ENCODE measurements at regions not wholly inside any gene's neighbourhood (a gene's known extent, or its start where the extent isn't known, plus 50 kb on each side); places are given as distances from the start of the nearest gene placed in this dataset.

GRCh38 chr11:92727123-92727522 lies 242.3 kb upstream of the MTNR1B start:
- no peak for DNase-seq

DNA sequence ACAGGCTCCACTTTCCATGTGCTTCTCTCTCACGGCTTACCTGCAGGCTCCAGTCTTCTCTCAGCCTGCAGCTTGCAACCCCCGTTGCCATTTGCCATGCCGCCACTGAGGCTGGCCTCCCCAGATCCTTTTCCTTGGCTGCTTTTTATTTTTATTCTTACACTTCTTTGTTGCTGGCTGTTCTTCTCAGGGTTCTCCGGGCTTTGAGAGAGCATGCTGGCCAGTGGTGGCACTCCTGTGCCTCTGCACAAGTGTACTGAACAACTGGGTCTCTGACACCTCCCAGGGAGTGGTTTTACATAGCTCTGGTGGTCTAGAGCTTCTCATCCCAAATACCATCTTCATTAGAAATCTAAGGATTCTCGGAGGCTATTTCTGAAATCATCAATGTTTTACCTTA lies 241.7 kb upstream of the MTNR1B start:
- no peak for DNase-seq

GRCh38 chr11:92728628-92729027 lies 240.8 kb upstream of the MTNR1B start:
- DNase-seq: no peak

DNA sequence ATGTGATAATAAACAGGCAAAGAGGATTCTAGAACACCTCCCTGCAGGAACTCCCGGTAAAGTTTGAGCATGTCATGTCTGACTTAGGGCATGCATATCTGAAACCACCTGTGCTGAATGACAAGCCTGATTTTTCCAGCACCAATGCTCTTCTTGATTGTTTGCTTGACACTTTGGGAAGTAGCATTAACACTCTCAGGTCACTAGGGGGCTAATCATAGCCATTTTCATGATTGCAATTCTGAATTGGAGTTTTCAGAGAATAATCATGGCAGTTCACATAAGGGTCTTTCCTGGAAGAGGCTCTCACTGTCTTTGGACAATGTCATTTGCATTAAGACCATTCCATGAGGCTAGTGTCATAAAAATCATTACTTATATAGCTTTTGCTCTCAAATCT lies 234.4 kb upstream of the MTNR1B start:
- no peak for DNase-seq

- no peak for DNase-seq
These were observed 231.2 kb upstream of the MTNR1B start for GRCh38 chr11:92738276-92738675.

GRCh38 chr11:92739041-92739440 lies 230.4 kb upstream of the MTNR1B start:
- DNase-seq: no peak

- DNase-seq: no peak
These were observed 230.0 kb upstream of the MTNR1B start for GRCh38 chr11:92739491-92739890.

GRCh38 chr11:92740276-92740675 lies 229.2 kb upstream of the MTNR1B start:
- DNase-seq: no peak

GRCh38 chr11:92744929-92745585 lies 224.4 kb upstream of the MTNR1B start:
- peak; percentile 37 for DNase-seq

DNA sequence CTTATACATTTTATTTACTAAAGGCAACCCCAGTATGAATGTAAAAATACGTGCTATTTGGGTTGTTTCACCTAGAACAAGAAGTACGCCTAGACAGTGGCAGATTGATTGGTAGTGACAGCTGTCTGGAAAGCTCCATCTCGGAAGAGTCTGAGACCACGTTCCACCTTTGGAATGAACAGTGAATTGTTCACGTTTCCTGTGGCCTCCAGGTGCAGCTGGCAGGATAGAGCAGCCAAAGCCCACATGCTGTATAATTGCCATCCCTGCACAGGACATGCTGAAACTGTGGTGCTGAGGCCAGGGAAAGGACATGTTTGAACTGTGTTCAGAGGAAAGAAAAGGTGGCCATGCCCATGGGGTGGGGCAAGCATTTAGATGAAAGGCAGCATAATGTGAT lies 218.7 kb upstream of the MTNR1B start:
- no peak for DNase-seq

- DNase-seq: no peak
These were observed 217.9 kb upstream of the MTNR1B start for GRCh38 chr11:92751594-92751993.

- no peak for DNase-seq
These were observed 217.3 kb upstream of the MTNR1B start for GRCh38 chr11:92752122-92752521.

DNA sequence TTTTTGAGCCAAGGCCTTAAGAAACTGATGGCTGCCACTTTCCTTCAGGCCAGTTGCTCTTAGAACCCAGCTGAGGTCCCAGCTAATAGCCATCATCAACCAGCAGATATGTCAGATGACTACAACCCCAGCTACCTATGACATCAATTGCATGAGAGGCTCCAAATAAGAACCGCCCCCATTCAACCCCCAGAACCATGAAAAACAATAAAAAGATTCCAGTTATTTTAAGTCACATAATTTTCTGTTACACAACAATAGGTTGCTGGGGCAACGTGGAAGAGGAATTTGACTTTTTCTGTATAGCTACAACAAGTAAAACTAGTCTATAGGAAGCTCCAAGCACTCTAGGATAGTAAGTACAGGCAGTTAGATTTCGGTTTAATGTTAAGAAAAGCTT lies 216.3 kb upstream of the MTNR1B start:
- DNase-seq: no peak

- DNase-seq: no peak
These were observed 211.1 kb upstream of the MTNR1B start for GRCh38 chr11:92758241-92758780.

DNA sequence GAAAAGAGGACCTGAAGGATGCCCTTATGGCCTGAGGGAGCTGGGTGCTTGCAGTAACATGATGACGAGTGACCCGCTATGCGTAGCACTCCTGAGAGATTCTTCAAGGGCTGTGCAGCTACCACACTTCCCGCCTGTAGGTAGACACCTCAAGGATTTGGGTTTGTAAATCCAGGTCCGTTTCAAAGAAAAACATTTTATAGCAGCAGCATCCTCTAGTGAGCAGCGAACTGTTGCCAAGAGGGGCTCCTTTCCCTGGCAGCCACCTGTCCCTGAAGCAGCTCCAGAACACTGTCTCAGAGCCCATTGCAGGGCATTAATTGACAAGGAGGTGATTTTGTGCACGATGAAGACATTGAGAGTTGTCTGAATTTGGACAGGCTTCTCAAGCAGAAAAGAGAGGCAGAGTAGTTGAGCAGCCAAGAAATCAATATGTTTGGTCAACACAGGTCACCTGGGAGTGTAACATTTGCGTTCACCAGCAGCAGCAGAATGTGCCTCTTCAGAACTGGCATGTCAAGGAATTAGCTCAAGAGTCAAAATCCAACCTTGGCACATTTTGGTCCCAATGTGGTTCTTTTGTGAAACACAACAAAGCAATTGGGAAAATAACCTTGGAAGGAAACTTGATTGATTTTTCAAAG lies 209.8 kb upstream of the MTNR1B start:
- DNase-seq: no peak

GRCh38 chr11:92762121-92762540 lies 207.3 kb upstream of the MTNR1B start:
- no peak for DNase-seq

GRCh38 chr11:92763336-92763735 lies 206.1 kb upstream of the MTNR1B start:
- no peak for DNase-seq

- DNase-seq: no peak
These were observed 205.3 kb upstream of the MTNR1B start for GRCh38 chr11:92764128-92764527.

- no peak for DNase-seq
These were observed 204.2 kb upstream of the MTNR1B start for GRCh38 chr11:92765082-92765840.

DNA sequence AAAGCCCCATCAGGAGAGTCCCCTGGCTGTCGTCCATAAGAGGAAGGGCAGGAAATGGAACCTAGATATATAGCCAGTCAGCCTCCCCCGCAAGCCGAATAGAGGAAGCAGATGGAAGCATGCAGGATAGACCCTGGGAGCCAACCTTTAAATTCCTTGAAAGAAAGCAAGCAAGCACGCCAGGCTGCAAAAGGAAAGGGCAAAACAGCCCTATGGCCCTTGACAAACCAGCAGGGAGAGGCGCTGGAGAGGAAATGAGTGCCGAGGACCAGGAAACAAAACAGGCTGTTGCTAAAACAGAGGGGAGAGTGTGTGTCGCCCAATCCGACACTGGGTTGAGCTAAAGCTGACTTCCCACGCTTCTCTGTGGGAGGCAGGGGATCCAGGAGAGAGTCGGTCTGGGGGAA lies 203.5 kb upstream of the MTNR1B start:
- DNase-seq: no peak

DNA sequence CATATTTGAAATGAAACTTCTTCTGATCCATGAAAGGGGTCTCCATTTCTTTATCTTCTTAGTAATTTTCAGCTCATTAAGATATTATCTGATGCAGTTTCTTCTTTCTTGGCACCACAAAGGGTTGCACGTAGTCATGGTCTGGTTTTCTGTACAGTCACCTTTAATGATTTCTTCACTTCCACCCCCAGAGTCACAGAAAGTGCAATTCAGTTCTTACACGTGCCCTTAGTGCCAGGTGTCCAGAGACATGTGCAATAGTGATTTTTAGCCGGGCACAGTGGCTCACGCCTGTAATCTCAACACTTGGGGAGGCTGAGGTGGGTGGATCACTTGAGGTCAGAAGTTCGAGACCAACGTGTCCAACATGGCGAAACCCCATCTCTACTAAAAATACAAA lies 202.8 kb upstream of the MTNR1B start:
- DNase-seq: no peak

- DNase-seq: no peak
These were observed 202.0 kb upstream of the MTNR1B start for GRCh38 chr11:92767416-92767815.

DNA sequence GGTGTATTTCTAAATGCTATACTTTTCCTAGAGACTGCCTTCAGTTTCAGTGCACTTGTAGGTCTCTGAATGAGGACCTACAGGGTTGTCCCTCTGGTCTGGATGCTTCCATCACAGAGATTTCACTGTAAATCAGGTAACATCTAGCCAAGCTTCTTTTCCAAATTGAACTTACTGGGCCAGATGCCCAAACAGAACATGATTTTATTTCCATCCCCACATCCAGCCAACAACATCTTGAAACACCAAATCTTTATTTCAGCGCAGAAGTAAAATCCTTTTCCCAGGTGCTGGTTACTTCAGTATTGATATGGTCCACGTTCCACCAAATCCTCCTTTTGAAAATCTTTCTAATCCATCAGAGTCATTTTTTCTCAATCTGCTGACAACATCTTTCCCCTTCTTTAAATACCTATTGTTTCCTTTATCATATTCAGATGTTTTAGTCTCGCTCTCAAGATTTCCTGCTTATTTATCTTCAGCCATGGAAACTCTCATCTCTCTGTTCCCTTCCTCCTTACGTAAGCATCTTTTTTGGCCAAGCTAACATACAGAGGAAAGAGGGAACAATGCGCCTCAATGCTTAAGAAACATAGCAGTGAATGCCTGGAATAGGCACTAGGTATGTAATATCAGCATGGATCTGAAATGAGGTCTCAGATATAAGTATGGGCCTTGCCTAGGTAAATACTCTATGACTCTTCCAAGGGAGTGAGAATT lies 201.2 kb upstream of the MTNR1B start:
- DNase-seq: no peak
